ENCODE measurements at regions not wholly inside any gene's neighbourhood (a gene's known extent, or its start where the extent isn't known, plus 50 kb on each side); places are given as distances from the start of the nearest gene placed in this dataset.
"Not testable (repeated sequence)": the region's sequence is repeated elsewhere in the genome, so short reads cannot be mapped to it uniquely, and the experiment has no call there.

GRCh38 chr2:216934623-216935022, 74.8 kb upstream of the TNP1 start:
- H3K4me3 Mint-ChIP-seq, result no peak overlapping the region
- no peaks in the 10 kb centered on the region for H3K4me1 Mint-ChIP-seq
- H3K27ac Mint-ChIP-seq, result no peak overlapping the region
- H3K9me3 Mint-ChIP-seq, result no peaks in the 10 kb centered on the region
- ATAC-seq (replicated peaks), result no peak
- peaks cover 7% of the 10 kb centered on the region for H3K27me3 Mint-ChIP-seq
- no peaks in the 10 kb centered on the region for H3K36me3 Mint-ChIP-seq (ENCODE audit: low read depth)

DNA sequence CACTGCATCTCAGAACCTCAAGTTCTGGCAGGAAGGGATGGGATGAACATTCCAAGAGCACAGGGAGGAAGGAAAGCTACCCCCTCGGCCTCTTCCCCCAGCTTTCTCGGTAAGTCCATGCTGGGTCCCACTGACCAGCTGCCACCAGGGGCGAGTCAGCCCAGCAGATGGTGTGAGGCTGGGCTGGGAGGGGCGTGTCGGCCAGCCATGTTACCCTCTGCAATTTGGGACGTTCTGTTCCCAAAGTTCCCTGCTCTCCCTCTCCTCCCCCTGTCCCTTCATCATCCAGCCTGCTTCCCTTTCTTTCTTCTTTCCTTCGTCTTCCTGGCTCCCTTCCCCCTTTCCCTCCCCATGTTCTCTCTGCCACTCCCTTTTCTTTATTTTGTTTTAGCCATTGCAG, 74.3 kb upstream of the TNP1 start:
- Mint-ChIP-seq H3K36me3 (ENCODE audit: low read depth) (no peaks in the 10 kb centered on the region), H3K4me3 (no peak overlapping the region), H3K9me3 (no peaks in the 10 kb centered on the region), H3K4me1 (no peaks in the 10 kb centered on the region), H3K27me3 (peaks cover 7% of the 10 kb centered on the region), H3K27ac (no peak overlapping the region)
- no peak for ATAC-seq (replicated peaks)

DNA sequence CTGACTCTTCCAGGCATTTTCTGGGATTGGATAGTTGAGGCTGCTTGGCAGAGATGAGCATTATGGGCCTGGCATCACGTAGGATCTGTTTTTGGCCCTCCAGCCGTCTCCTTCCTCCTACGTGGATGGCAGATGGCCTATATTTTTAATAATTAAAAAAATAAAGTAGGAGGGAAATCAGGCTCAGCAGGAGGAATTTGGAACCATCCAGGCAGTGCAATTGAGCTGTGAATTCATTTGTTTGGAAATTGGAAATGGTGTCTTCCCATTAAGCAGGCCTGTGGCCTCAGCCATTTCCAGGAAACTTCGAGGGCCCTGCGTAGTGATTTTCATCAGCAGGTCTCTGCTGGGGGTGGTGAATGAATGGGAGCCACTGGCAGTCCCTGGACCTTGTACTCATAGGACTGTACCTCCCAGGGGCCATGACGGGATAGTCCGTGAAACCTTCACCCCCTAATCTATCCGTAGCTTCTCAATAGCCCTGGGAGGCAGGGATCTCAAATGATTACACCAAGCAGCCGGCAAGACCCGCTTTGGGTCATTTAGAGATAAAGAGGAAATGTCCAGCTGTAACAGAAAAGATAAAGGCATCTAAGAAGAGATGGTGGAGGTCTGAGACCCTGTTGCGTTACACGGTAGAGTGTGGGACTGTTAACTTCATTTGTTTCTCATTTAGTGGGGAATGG, 73.1 kb upstream of the TNP1 start:
- Mint-ChIP-seq H3K4me3 (no peak overlapping the region), H3K4me1 (no peaks in the 10 kb centered on the region), H3K27ac (no peak overlapping the region), H3K9me3 (no peaks in the 10 kb centered on the region), H3K36me3 (ENCODE audit: low read depth) (no peaks in the 10 kb centered on the region), H3K27me3 (peaks cover 6% of the 10 kb centered on the region)
- ATAC-seq (replicated peaks), result no peak

GRCh38 chr2:216932113-216932862, 72.4 kb upstream of the TNP1 start:
- Mint-ChIP-seq H3K27me3 (peaks cover 7% of the 10 kb centered on the region), H3K36me3 (ENCODE audit: low read depth) (no peaks in the 10 kb centered on the region), H3K27ac (no peak overlapping the region), H3K4me3 (no peak overlapping the region), H3K4me1 (no peaks in the 10 kb centered on the region), H3K9me3 (no peaks in the 10 kb centered on the region)
- ATAC-seq (replicated peaks), result no peak

GRCh38 chr2:216930716-216931115, 70.9 kb upstream of the TNP1 start:
- H3K27ac Mint-ChIP-seq, result no peak overlapping the region
- no peaks in the 10 kb centered on the region for H3K9me3 Mint-ChIP-seq
- H3K4me3 Mint-ChIP-seq, result no peak overlapping the region
- no peaks in the 10 kb centered on the region for H3K4me1 Mint-ChIP-seq
- peaks cover 10% of the 10 kb centered on the region for H3K27me3 Mint-ChIP-seq
- ATAC-seq (replicated peaks), result no peak
- no peaks in the 10 kb centered on the region for H3K36me3 Mint-ChIP-seq (ENCODE audit: low read depth)

- H3K4me3 Mint-ChIP-seq; H3K4me1 Mint-ChIP-seq; H3K36me3 Mint-ChIP-seq (ENCODE audit: low read depth); H3K27me3 Mint-ChIP-seq; ATAC-seq (replicated peaks); H3K27ac Mint-ChIP-seq; H3K9me3 Mint-ChIP-seq: not testable (repeated sequence)
Observed at GRCh38 chr2:216929338-216929737, 69.5 kb upstream of the TNP1 start.

GRCh38 chr2:216927163-216927562, 67.3 kb upstream of the TNP1 start:
- H3K4me3 Mint-ChIP-seq, result no peak overlapping the region
- H3K9me3 Mint-ChIP-seq, result no peaks in the 10 kb centered on the region
- H3K27me3 Mint-ChIP-seq, result peaks cover 8% of the 10 kb centered on the region
- ATAC-seq (replicated peaks), result no peak
- no peaks in the 10 kb centered on the region for H3K4me1 Mint-ChIP-seq
- H3K27ac Mint-ChIP-seq, result no peak overlapping the region
- no peaks in the 10 kb centered on the region for H3K36me3 Mint-ChIP-seq (ENCODE audit: low read depth)

- Mint-ChIP-seq H3K27me3 (peaks cover 8% of the 10 kb centered on the region), H3K4me1 (no peaks in the 10 kb centered on the region), H3K27ac (no peak overlapping the region), H3K36me3 (ENCODE audit: low read depth) (no peaks in the 10 kb centered on the region), H3K9me3 (no peaks in the 10 kb centered on the region), H3K4me3 (no peak overlapping the region)
- no peak for ATAC-seq (replicated peaks)
Observed at GRCh38 chr2:216925636-216926366, 65.9 kb upstream of the TNP1 start.

DNA sequence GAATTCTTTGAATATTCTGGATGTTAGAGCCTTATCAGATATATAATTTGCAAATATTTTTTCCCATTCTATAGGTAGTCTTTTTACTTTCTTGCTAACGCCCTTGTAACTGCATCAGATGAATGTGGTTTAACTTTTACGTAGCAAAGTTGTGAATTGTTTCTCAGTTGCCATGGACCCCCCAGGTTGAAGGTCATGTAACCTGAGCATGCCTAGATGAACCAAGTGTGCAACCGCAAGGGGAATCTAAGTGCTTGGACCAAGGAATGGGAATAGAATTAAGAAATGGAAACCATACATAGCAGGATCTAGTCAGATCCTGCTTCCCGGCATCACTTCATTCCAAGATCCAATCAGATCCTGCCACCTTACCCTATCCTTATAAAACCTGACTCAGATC, 65.1 kb upstream of the TNP1 start:
- Mint-ChIP-seq H3K36me3 (ENCODE audit: low read depth) (no peaks in the 10 kb centered on the region), H3K27ac (no peak overlapping the region), H3K4me3 (no peak overlapping the region), H3K9me3 (no peaks in the 10 kb centered on the region), H3K27me3 (peaks cover 8% of the 10 kb centered on the region), H3K4me1 (no peaks in the 10 kb centered on the region)
- ATAC-seq (replicated peaks), result no peak

DNA sequence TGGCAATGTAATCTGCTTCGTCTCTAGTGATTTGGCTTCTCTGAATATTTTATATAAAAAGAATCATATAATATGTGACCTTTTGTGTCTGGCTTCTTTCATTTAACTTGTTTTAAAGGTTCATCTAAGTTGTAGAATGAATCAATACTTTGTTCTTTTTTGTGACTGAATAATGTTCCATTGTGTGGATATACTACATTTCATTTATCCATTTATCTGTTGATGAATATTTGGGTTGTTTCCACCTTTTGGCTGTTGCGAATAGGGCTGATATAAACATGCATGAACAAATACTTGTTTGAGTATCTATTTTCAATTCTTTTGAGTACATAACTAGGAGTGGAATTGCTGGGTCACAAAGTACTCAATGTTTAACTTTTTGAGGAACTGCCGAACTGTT, 63.8 kb upstream of the TNP1 start:
- Mint-ChIP-seq H3K27ac (no peak overlapping the region), H3K27me3 (peaks cover 8% of the 10 kb centered on the region), H3K4me3 (no peak overlapping the region), H3K4me1 (no peaks in the 10 kb centered on the region), H3K9me3 (no peaks in the 10 kb centered on the region), H3K36me3 (ENCODE audit: low read depth) (no peaks in the 10 kb centered on the region)
- ATAC-seq (replicated peaks), result no peak

DNA sequence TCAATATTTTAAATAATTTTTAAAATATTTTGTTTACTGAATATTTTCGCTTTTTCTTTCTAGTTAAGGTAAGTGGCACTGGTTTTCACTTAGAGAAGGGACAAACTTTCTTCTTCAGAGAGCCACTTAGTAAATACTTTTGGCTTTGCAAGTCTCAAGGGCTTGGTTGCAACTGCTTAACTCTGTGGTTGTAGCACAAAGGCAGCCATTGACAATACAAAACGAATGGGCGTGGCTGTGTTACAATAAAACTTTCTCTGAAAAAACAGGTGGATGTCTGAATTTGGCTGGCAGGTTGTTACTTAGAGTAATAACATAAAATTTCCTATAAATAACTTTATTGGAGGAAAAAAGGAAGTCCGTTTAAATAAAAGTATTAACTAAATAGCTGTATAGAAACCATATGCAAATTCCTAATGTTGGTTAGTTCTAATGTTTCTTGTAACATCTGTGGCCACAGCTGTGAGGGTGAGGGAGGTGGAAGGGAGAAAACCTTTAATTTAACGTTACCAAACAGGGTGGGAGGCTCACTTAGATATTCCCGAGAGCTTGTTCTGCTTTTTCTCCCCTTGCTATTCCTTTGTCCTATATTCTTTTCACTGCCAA, 62.4 kb upstream of the TNP1 start:
- Mint-ChIP-seq H3K4me3 (no peak overlapping the region), H3K27ac (no peak overlapping the region), H3K9me3 (no peaks in the 10 kb centered on the region), H3K27me3 (peaks cover 4% of the 10 kb centered on the region), H3K36me3 (ENCODE audit: low read depth) (no peaks in the 10 kb centered on the region), H3K4me1 (no peaks in the 10 kb centered on the region)
- no peak for ATAC-seq (replicated peaks)

GRCh38 chr2:216920937-216921456, 61.1 kb upstream of the TNP1 start:
- H3K4me1 Mint-ChIP-seq, result no peaks in the 10 kb centered on the region

DNA sequence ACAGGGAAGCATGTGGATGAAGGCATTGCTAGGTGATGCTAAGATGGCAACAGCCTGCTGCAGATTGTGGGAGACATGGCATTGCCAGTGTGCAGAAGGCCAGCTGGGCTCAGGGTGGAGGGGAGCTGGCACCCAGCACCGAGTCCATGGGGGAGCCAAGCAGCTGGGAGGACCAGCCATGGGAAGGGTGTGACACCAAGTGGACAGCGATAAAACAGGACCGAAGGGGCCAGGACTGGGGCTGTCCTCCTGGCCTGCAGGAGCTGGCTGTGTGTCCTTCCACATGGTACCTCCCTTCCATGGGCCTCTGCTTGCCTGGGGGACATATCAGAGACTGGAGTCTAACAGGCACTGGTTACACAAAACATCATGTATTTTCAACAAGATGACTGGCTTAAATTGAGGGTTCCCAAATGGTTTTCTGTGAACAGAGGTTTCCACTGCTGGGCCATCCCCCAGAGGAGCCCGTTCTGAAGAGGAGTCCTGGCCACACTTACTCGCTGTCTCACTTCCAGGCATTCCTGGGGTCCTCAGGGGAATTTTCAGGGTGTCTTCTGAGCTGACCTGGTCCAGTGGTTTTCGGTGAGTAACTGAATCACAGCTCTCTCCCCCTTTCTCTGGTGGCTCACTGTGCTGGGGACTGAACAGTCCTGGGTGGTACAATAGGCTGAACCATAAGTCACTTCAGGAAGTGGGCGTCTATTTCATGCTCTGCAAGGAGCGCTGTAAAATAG, 60.4 kb upstream of the TNP1 start:
- Mint-ChIP-seq H3K4me3 (no peak overlapping the region), H3K36me3 (ENCODE audit: low read depth) (no peaks in the 10 kb centered on the region)

More at GRCh38 chr2:216920937-216921456, 61.1 kb upstream of the TNP1 start:
- Mint-ChIP-seq H3K9me3 (no peaks in the 10 kb centered on the region), H3K4me3 (no peak overlapping the region), H3K36me3 (ENCODE audit: low read depth) (no peaks in the 10 kb centered on the region), H3K27ac (no peak overlapping the region), H3K27me3 (no peaks in the 10 kb centered on the region)
- ATAC-seq (replicated peaks), result no peak

GRCh38 chr2:216918088-216918680, 58.3 kb upstream of the TNP1 start:
- H3K27me3 Mint-ChIP-seq, result no peaks in the 10 kb centered on the region
- no peaks in the 10 kb centered on the region for H3K9me3 Mint-ChIP-seq
- H3K27ac Mint-ChIP-seq, result no peak overlapping the region
- no peaks in the 10 kb centered on the region for H3K4me1 Mint-ChIP-seq
- no peak overlapping the region for H3K4me3 Mint-ChIP-seq
- ATAC-seq (replicated peaks), result no peak
- no peaks in the 10 kb centered on the region for H3K36me3 Mint-ChIP-seq (ENCODE audit: low read depth)

More for the DNA sequence above, 60.4 kb upstream of the TNP1 start:
- Mint-ChIP-seq H3K9me3 (no peaks in the 10 kb centered on the region), H3K4me1 (no peaks in the 10 kb centered on the region), H3K27ac (no peak overlapping the region), H3K27me3 (no peaks in the 10 kb centered on the region)
- ATAC-seq (replicated peaks), result no peak

Measured in activated T-helper 17 cell treated with anti-CD3 and anti-CD28 coated beads, Interleukin-2, amount 50 U/mL, for 72 hours (primary cell).